Right lobe of liver (tissue), 4 donors: ENCODE measurements at regions not wholly inside any gene's neighbourhood (a gene's known extent, or its start where the extent isn't known, plus 50 kb on each side); places are given as distances from the start of the nearest gene placed in this dataset.

Experiments
- CTCF ChIP-seq, 4 donors: fragments of 200-600 bp in 3 of 4; fragments of 450-650 bp in 1 of 4; IDR thresholded peaks; one replicate each; pipeline versions ENCODE4 v1.5.1 to v1.8.0; 2016 to 2022; ENCODE audit warnings: antibody characterized with exemption in 4 of 4, mild to moderate bottlenecking in 2 of 4
- POLR2A ChIP-seq: fragments of 450-650 bp; IDR thresholded peaks from one replicate; pipeline ENCODE4 v1.6.1; 2017; ENCODE audit warnings: antibody characterized with exemption, mild to moderate bottlenecking
- donor health status: DM: no; HTN: no; CAD: no.
- donor health status: DM: no; HTN: no; CAD: no.
- donor health status: DM: no; HTN: yes; CAD: no.

GRCh38 chr3:26556637-26557036, 65.9 kb upstream of the LRRC3B start:
- no peak for TF ChIP-seq CTCF (IDR thresholded peaks at IDR 0.05)
- no peak for TF ChIP-seq POLR2A
